HTR-8/SVneo (cell line): ENCODE measurements at regions not wholly inside any gene's neighbourhood (a gene's known extent, or its start where the extent isn't known, plus 50 kb on each side); places are given as distances from the start of the nearest gene placed in this dataset.

Source experiments
- DNase-seq: peaks from one replicate; pipeline ENCODE4 v3.0.0; 2011; ENCODE audit warnings: low spot score, mixed read lengths; ENCODE audit not compliant: insufficient read length
- FAIRE-seq: peaks from 2 replicates; lab custom pipeline; 2011; peaks lifted over from hg19 to GRCh38; lab: Jason Lieb, UNC

- DNase-seq: no peak
- no peak for FAIRE-seq
Observed at GRCh38 chr4:14831416-14831815, 170.9 kb upstream of the CPEB2 start.

- no peak for DNase-seq
- FAIRE-seq: no peak
Observed at GRCh38 chr4:14833053-14833452, 169.2 kb upstream of the CPEB2 start.

GRCh38 chr4:14834382-14834781, 167.9 kb upstream of the CPEB2 start:
- DNase-seq: no peak
- FAIRE-seq: no peak

GRCh38 chr4:14835288-14835687, 167.0 kb upstream of the CPEB2 start:
- DNase-seq (no peak), FAIRE-seq (no peak)

GRCh38 chr4:14835708-14836425, 166.4 kb upstream of the CPEB2 start:
- FAIRE-seq (no peak), DNase-seq (no peak)

GRCh38 chr4:14837860-14838259, 164.4 kb upstream of the CPEB2 start:
- DNase-seq (no peak), FAIRE-seq (no peak)

- FAIRE-seq (no peak), DNase-seq (no peak)
Observed at GRCh38 chr4:14841801-14842768, 160.2 kb upstream of the CPEB2 start.

- FAIRE-seq: no peak
- DNase-seq: no peak
Observed at GRCh38 chr4:14842964-14843630, 159.2 kb upstream of the CPEB2 start.

GRCh38 chr4:14844061-14844460, 158.2 kb upstream of the CPEB2 start:
- no peak for FAIRE-seq

GRCh38 chr4:14848229-14848628, 154.1 kb upstream of the CPEB2 start:
- FAIRE-seq: no peak
- no peak for DNase-seq

More at GRCh38 chr4:14844061-14844460, 158.2 kb upstream of the CPEB2 start:
- no peak for DNase-seq

- no peak for FAIRE-seq
- DNase-seq: no peak
Observed at GRCh38 chr4:14850455-14851097, 151.7 kb upstream of the CPEB2 start.

GRCh38 chr4:14853176-14853943, 148.9 kb upstream of the CPEB2 start:
- DNase-seq: peak; percentile 8
- peak; percentile 74 for FAIRE-seq

- DNase-seq (no peak), FAIRE-seq (no peak)
Observed at GRCh38 chr4:14855719-14856061, 146.6 kb upstream of the CPEB2 start.

- FAIRE-seq: peak; percentile 90
- peak; percentile 64 for DNase-seq
Observed at GRCh38 chr4:14856062-14856933, 146.0 kb upstream of the CPEB2 start.

- DNase-seq (no peak), FAIRE-seq (no peak)
Observed at GRCh38 chr4:14856934-14857235, 145.4 kb upstream of the CPEB2 start.

- DNase-seq (no peak), FAIRE-seq (no peak)
Observed at GRCh38 chr4:14857475-14857874, 144.8 kb upstream of the CPEB2 start.

- FAIRE-seq: no peak
Observed at GRCh38 chr4:14857981-14858380, 144.3 kb upstream of the CPEB2 start.

GRCh38 chr4:14862891-14863290, 139.4 kb upstream of the CPEB2 start:
- DNase-seq: no peak
- FAIRE-seq: no peak

More at GRCh38 chr4:14857981-14858380, 144.3 kb upstream of the CPEB2 start:
- no peak for DNase-seq
